ENCODE measurements at regions not wholly inside any gene's neighbourhood (a gene's known extent, or its start where the extent isn't known, plus 50 kb on each side); places are given as distances from the start of the nearest gene placed in this dataset.

DNA sequence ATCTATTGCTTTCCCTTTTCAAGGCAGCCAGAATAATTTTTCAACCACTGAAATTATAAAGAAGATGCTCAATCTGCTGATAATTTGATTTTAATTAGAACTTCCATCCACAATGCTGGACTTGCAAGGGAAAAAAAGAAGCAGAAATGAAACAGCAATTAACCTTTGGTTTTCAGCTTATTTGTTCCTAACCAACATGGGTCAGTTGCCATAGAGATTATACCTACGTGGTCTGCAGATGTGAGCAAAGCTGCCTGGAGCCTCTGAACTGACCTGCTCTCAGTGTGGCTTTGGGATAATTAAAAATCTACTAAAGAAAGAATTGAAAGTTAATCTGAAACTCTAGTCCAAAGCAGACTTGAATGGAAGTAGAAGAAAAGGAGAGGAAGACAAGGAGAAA lies 195.7 kb upstream of the API5 start:
- no peaks in the 10 kb centered on the region for H3K4me1 ChIP-seq (ENCODE audit: insufficient read depth, low read length)
- TF ChIP-seq, protein P1, sequence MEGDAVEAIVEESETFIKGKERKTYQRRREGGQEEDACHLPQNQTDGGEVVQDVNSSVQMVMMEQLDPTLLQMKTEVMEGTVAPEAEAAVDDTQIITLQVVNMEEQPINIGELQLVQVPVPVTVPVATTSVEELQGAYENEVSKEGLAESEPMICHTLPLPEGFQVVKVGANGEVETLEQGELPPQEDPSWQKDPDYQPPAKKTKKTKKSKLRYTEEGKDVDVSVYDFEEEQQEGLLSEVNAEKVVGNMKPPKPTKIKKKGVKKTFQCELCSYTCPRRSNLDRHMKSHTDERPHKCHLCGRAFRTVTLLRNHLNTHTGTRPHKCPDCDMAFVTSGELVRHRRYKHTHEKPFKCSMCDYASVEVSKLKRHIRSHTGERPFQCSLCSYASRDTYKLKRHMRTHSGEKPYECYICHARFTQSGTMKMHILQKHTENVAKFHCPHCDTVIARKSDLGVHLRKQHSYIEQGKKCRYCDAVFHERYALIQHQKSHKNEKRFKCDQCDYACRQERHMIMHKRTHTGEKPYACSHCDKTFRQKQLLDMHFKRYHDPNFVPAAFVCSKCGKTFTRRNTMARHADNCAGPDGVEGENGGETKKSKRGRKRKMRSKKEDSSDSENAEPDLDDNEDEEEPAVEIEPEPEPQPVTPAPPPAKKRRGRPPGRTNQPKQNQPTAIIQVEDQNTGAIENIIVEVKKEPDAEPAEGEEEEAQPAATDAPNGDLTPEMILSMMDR (IDR thresholded peaks at IDR 0.05; ENCODE audit: borderline replicate concordance, extremely low read depth, low read length, poor library complexity, severe bottlenecking): no peak
- TF ChIP-seq EZH2 (IDR thresholded peaks at IDR 0.05; ENCODE audit: borderline replicate concordance, low read depth, low read length, severe bottlenecking): no peak
- no peak for ATAC-seq (ENCODE audit: insufficient read depth, low read depth)
- no peaks in the 10 kb centered on the region for H3K27me3 ChIP-seq (ENCODE audit: insufficient read depth, low read length, poor library complexity)
- no peaks in the 10 kb centered on the region for H3K36me3 ChIP-seq (ENCODE audit: insufficient read depth, low read length)
- H4K20me1 ChIP-seq (ENCODE audit: insufficient read depth, low read length): no peaks in the 10 kb centered on the region
- H3K27ac ChIP-seq (ENCODE audit: low read length): no peak overlapping the region
- no peak overlapping the region for H2AFZ ChIP-seq (ENCODE audit: low read depth, low read length)
- H3K9me3 ChIP-seq (ENCODE audit: insufficient read depth, low read length, severe bottlenecking): no peaks in the 10 kb centered on the region
- no peak overlapping the region for H3K4me2 ChIP-seq (ENCODE audit: insufficient read depth, low read length)
- no peak for DNase-seq
- no peak overlapping the region for H3K9ac ChIP-seq (ENCODE audit: low read depth, low read length)
- no peak overlapping the region for H3K4me3 ChIP-seq (ENCODE audit: low read depth in 1 of 2, low read length in 2 of 2)
- no peaks in the 10 kb centered on the region for H3K79me2 ChIP-seq (ENCODE audit: insufficient read depth, low read length)

DNA sequence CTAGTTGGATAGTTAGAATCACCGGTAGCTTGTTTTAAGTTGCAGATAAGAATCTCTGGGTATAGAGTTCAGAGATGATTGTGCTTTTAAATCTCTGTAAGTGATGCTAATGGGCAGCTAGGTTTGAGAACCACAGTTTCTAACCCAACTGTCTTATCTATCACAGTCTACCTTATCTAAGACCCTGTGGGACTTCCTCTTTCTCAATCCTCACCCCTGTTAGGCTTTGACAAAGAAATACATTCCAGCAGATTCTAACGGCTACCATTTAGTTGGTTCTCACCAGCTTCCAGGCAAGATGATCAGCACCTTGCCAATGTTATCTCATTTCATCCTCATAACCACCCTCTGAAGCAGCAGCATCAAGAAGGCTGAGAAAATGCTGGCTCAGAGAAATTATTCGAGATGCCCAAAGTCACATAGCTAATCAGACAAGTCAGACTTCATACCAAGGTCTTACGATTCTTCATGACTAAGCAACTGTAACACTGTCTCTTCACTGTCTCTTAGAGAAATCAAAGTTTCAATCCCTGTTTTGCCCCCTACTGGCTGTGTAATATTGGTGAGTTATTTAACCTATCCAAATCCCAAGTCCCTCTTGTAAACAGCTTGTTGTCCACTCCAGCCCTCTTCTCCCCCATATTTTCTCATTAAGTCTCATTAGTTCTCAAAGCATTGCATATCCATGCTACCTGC lies 192.4 kb upstream of the API5 start:
- no peaks in the 10 kb centered on the region for H3K79me2 ChIP-seq (ENCODE audit: insufficient read depth, low read length)
- no peak for DNase-seq
- H3K4me3 ChIP-seq (ENCODE audit: low read depth in 1 of 2, low read length in 2 of 2): no peak overlapping the region
- H3K27me3 ChIP-seq (ENCODE audit: insufficient read depth, low read length, poor library complexity): no peaks in the 10 kb centered on the region
- H4K20me1 ChIP-seq (ENCODE audit: insufficient read depth, low read length): no peaks in the 10 kb centered on the region
- TF ChIP-seq EZH2 (IDR thresholded peaks at IDR 0.05; ENCODE audit: borderline replicate concordance, low read depth, low read length, severe bottlenecking): no peak
- TF ChIP-seq, protein P1 (IDR thresholded peaks at IDR 0.05; ENCODE audit: borderline replicate concordance, extremely low read depth, low read length, poor library complexity, severe bottlenecking): no peak
- H3K4me1 ChIP-seq (ENCODE audit: insufficient read depth, low read length): no peaks in the 10 kb centered on the region
- no peak for ATAC-seq (ENCODE audit: insufficient read depth, low read depth)
- H3K27ac ChIP-seq (ENCODE audit: low read length): no peak overlapping the region
- H3K9ac ChIP-seq (ENCODE audit: low read depth, low read length): no peak overlapping the region
- no peaks in the 10 kb centered on the region for H3K9me3 ChIP-seq (ENCODE audit: insufficient read depth, low read length, severe bottlenecking)
- H3K4me2 ChIP-seq (ENCODE audit: insufficient read depth, low read length): no peak overlapping the region
- no peak overlapping the region for H2AFZ ChIP-seq (ENCODE audit: low read depth, low read length)
- no peaks in the 10 kb centered on the region for H3K36me3 ChIP-seq (ENCODE audit: insufficient read depth, low read length)

DNA sequence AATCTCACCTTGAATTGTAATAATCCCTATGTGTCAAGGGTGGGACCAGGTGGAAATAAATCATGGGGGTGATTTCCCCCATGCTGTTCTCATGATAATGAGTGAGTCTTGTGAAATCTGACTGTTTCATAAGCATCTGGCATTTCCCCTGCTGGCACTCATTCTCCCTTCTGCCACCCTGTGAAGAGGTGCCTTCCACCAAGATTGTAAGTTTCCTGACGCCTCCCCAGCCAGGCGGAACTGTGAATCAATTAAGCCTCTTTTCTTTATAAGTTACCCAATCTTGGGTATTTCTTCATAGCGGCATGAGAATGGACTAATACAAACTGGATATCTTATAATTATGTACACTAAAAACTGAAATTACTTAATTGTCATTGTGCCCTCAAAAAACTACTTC lies 189.2 kb upstream of the API5 start:
- Histone ChIP-seq H3K36me3 (ENCODE audit: insufficient read depth, low read length) (no peaks in the 10 kb centered on the region), H3K27me3 (ENCODE audit: insufficient read depth, low read length, poor library complexity) (no peaks in the 10 kb centered on the region), H3K9me3 (ENCODE audit: insufficient read depth, low read length, severe bottlenecking) (no peaks in the 10 kb centered on the region), H3K4me2 (ENCODE audit: insufficient read depth, low read length) (no peak overlapping the region), H3K9ac (ENCODE audit: low read depth, low read length) (no peak overlapping the region), H2AFZ (ENCODE audit: low read depth, low read length) (no peak overlapping the region), H4K20me1 (ENCODE audit: insufficient read depth, low read length) (no peaks in the 10 kb centered on the region), H3K27ac (ENCODE audit: low read length) (no peak overlapping the region), H3K4me3 (ENCODE audit: low read depth in 1 of 2, low read length in 2 of 2) (no peak overlapping the region), H3K79me2 (ENCODE audit: insufficient read depth, low read length) (no peaks in the 10 kb centered on the region), H3K4me1 (ENCODE audit: insufficient read depth, low read length) (no peaks in the 10 kb centered on the region)
- no peak for ATAC-seq (ENCODE audit: insufficient read depth, low read depth)
- TF ChIP-seq EZH2 (IDR thresholded peaks at IDR 0.05; ENCODE audit: borderline replicate concordance, low read depth, low read length, severe bottlenecking): no peak
- TF ChIP-seq, protein P1 (IDR thresholded peaks at IDR 0.05; ENCODE audit: borderline replicate concordance, extremely low read depth, low read length, poor library complexity, severe bottlenecking): no peak
- DNase-seq: no peak

Data from DND-41 (cell line).